Loucy (cell line): ENCODE measurements at regions not wholly inside any gene's neighbourhood (a gene's known extent, or its start where the extent isn't known, plus 50 kb on each side); places are given as distances from the start of the nearest gene placed in this dataset.

Source experiments
- H2AFZ ChIP-seq: fragments of 200-600 bp; sonication (generic); 2 replicates; pipeline ENCODE4 v1.6.0; 2016; ENCODE audit warnings: antibody characterized with exemption, mild to moderate bottlenecking, low read length, moderate library complexity
- H3F3A ChIP-seq: fragments of 200-600 bp; 2 replicates; pipeline ENCODE4 v1.6.0; 2016; ENCODE audit warnings: antibody characterized with exemption, low read depth, mild to moderate bottlenecking
- H3K27me3 ChIP-seq: fragments of 200-600 bp; sonication (generic); 2 replicates; pipeline ENCODE4 v1.6.1; 2014; ENCODE audit warnings: low read length, mild to moderate bottlenecking; ENCODE audit not compliant: insufficient read depth, poor library complexity, severe bottlenecking
- H3K36me3 ChIP-seq: fragments of 200-600 bp; sonication (generic); 2 replicates; pipeline ENCODE4 v1.6.1; 2016; ENCODE audit warnings: low read length; ENCODE audit not compliant: insufficient read depth
- H3K4me1 ChIP-seq: fragments of 200-600 bp; sonication (generic); 2 replicates; pipeline ENCODE4 v1.5.1; 2014; ENCODE audit warnings: low read length, mild to moderate bottlenecking; ENCODE audit not compliant: insufficient read depth, poor library complexity, severe bottlenecking
- H3K4me2 ChIP-seq: fragments of 200-600 bp; sonication (generic); 2 replicates; pipeline ENCODE4 v1.6.0; 2014; ENCODE audit warnings: antibody characterized with exemption, low read length, low read depth, mild to moderate bottlenecking; ENCODE audit not compliant: poor library complexity, severe bottlenecking
- H3K4me3 ChIP-seq: fragments of 200-600 bp; sonication (generic); 2 replicates; pipeline ENCODE4 v1.5.1; 2014; ENCODE audit warnings: low read length, mild to moderate bottlenecking, mixed read lengths; ENCODE audit not compliant: poor library complexity, severe bottlenecking
- H3K79me2 ChIP-seq: fragments of 200-600 bp; sonication (generic); 2 replicates; pipeline ENCODE4 v1.6.1; 2014; ENCODE audit warnings: low read length; ENCODE audit not compliant: insufficient read depth
- H3K9ac ChIP-seq: fragments of 200-600 bp; sonication (generic); 2 replicates; pipeline ENCODE4 v1.6.0; 2014; ENCODE audit warnings: mild to moderate bottlenecking, low read depth, low read length, moderate library complexity; ENCODE audit not compliant: poor library complexity, severe bottlenecking
- H3K9me2 ChIP-seq: fragments of 200-600 bp; sonication (generic); replicated peaks from 2 replicates; pipeline ENCODE4 v1.6.1; 2016; ENCODE audit warnings: low read depth, low read length, mixed read lengths
- H3K9me3 ChIP-seq: fragments of 200-600 bp; sonication (generic); 2 replicates; pipeline ENCODE4 v1.6.1; 2014; ENCODE audit warnings: mild to moderate bottlenecking, antibody characterized with exemption, low read length, low read depth; ENCODE audit not compliant: insufficient read depth
- H4K20me1 ChIP-seq: fragments of 200-600 bp; sonication (generic); 2 replicates; pipeline ENCODE4 v1.6.0; 2014; ENCODE audit warnings: antibody characterized with exemption, low read length, mild to moderate bottlenecking; ENCODE audit not compliant: insufficient read depth, poor library complexity, severe bottlenecking
- EZH2phosphoT487 ChIP-seq: fragments of 200-600 bp; IDR thresholded peaks from 2 replicates; pipeline ENCODE4 v1.6.1; 2018; ENCODE audit warnings: antibody characterized with exemption, mild to moderate bottlenecking, moderate library complexity, borderline replicate concordance
- TF ChIP-seq, protein P1 (sequence below): fragments of 200-600 bp; sonication (generic); conservative IDR thresholded peaks from 2 replicates; pipeline ENCODE4 v1.5.1; 2014; ENCODE audit warnings: mild to moderate bottlenecking, antibody characterized with exemption, low read length

DNA sequence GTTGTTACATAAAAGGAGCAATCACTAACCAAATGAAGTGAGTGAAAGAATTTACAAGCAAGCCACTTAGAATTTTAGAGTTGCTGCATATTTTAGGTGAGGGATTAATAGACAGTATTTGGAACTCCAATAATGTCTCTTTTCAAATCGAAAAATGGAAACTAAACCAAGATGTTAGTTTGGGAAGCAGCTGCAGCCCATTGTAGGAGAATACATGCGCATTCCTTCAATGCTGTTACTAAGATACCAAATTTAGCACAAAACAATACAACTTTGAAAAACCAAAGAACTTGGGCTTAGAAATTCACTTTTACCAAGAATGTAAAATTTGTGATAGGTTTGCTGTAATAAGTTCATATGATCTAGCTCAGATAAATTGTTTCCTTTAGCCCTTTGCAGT lies 411.8 kb upstream of the CDH6 start:
- Histone ChIP-seq H3K9ac (no peak overlapping the region), H3K9me2 (no peaks in the 10 kb centered on the region), H4K20me1 (no peaks in the 10 kb centered on the region), H3K4me2 (no peak overlapping the region), H3K4me3 (no peak overlapping the region), H3K9me3 (no peaks in the 10 kb centered on the region), H3K27me3 (no peaks in the 10 kb centered on the region), H3K4me1 (no peaks in the 10 kb centered on the region), H3K36me3 (no peaks in the 10 kb centered on the region), H3K79me2 (no peaks in the 10 kb centered on the region), H2AFZ (no peak overlapping the region), H3F3A (no peaks in the 10 kb centered on the region)
- TF ChIP-seq, protein P1, sequence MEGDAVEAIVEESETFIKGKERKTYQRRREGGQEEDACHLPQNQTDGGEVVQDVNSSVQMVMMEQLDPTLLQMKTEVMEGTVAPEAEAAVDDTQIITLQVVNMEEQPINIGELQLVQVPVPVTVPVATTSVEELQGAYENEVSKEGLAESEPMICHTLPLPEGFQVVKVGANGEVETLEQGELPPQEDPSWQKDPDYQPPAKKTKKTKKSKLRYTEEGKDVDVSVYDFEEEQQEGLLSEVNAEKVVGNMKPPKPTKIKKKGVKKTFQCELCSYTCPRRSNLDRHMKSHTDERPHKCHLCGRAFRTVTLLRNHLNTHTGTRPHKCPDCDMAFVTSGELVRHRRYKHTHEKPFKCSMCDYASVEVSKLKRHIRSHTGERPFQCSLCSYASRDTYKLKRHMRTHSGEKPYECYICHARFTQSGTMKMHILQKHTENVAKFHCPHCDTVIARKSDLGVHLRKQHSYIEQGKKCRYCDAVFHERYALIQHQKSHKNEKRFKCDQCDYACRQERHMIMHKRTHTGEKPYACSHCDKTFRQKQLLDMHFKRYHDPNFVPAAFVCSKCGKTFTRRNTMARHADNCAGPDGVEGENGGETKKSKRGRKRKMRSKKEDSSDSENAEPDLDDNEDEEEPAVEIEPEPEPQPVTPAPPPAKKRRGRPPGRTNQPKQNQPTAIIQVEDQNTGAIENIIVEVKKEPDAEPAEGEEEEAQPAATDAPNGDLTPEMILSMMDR, result no peak
- no peak for TF ChIP-seq EZH2phosphoT487

DNA sequence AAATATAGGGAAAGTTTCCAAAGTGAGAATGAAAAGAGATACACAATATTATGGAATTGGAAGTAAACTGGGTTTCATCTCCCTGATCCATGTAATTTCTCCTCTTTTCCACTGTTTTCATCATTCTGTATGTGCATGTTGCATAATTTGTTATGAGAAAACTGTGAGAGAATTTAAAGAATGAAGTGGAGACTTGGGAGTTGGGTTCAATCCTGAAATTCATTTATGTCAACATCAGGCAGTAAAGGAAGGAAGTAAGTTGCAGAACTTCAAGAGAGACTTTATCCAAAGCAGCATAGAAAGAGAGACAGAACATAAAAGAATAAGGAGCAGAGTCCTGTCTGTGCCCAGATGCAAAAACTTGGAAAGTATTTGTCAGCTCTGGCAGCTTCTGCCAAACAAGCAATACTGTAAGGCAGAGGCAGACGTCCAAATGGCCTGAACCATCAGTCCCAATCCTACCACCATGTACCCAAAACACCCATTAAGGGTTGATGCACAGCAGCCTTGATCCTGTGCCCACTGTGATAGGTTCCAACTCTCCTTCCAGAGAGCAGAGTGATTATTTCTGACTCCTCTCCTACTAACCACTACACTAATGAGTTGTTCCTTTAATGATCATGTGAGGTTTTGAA lies 425.3 kb upstream of the CDH6 start:
- H3K9ac ChIP-seq, result no peak overlapping the region
- no peak overlapping the region for H3K4me3 ChIP-seq
- H3K4me2 ChIP-seq, result no peak overlapping the region
- H3K79me2 ChIP-seq, result no peaks in the 10 kb centered on the region
- no peaks in the 10 kb centered on the region for H3K9me3 ChIP-seq
- no peaks in the 10 kb centered on the region for H3K27me3 ChIP-seq
- TF ChIP-seq, protein P1, result no peak
- TF ChIP-seq EZH2phosphoT487, result no peak
- H4K20me1 ChIP-seq, result no peaks in the 10 kb centered on the region
- no peaks in the 10 kb centered on the region for H3F3A ChIP-seq
- no peak overlapping the region for H2AFZ ChIP-seq
- H3K36me3 ChIP-seq, result no peaks in the 10 kb centered on the region
- H3K4me1 ChIP-seq, result no peaks in the 10 kb centered on the region
- no peaks in the 10 kb centered on the region for H3K9me2 ChIP-seq

DNA sequence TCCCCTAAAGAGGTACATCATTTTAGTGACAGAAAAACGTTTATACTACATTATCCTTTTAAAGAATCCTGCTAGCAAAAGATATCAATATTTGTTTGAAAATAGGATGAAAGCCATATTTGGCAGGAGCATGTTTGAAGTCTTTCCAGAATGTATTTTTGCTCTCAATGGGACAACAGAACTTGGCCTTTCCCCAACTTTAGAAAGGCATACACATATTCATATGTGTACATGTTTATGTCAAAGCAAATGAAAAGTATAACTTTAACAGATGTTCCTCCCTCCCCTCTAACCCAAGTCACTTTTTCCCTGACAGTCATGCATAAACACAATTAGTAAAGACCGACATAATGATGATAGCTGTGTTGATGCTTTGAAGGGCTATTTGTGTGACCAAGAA lies 427.8 kb upstream of the CDH6 start:
- H3K4me2 ChIP-seq, result no peak overlapping the region
- H3K9me3 ChIP-seq, result no peaks in the 10 kb centered on the region
- H3K79me2 ChIP-seq, result no peaks in the 10 kb centered on the region
- H3K4me3 ChIP-seq, result no peak overlapping the region
- no peak for TF ChIP-seq EZH2phosphoT487
- TF ChIP-seq, protein P1, result no peak
- no peaks in the 10 kb centered on the region for H3K9me2 ChIP-seq
- no peaks in the 10 kb centered on the region for H3F3A ChIP-seq
- H2AFZ ChIP-seq, result no peak overlapping the region
- H3K9ac ChIP-seq, result no peak overlapping the region
- no peaks in the 10 kb centered on the region for H3K4me1 ChIP-seq
- no peaks in the 10 kb centered on the region for H3K27me3 ChIP-seq
- H4K20me1 ChIP-seq, result no peaks in the 10 kb centered on the region
- no peaks in the 10 kb centered on the region for H3K36me3 ChIP-seq
